ENCODE measurements at regions not wholly inside any gene's neighbourhood (a gene's known extent, or its start where the extent isn't known, plus 50 kb on each side); places are given as distances from the start of the nearest gene placed in this dataset.

GRCh38 chr3:116977441-116977840 lies 267.9 kb downstream of the TUSC7 start:
- H3K27ac ChIP-seq: no peak overlapping the region

DNA sequence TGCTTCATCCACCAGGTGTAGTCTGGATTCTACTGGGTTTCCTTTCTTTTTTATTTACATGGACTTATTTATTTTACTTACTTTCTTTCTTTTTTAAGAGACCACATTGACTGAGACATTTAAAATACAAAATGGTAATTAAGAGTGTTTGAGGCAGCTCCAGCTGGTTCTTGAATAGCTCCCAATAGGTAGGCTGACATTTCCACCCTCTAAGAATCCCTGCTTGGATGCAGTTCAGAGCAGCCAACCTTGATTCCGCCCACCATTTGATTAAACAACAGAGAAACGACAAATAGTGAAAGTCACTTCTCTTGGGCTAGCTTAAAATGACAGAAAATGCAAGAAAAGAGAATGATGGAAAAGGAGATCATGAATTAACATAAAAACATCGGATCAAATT lies 270.5 kb downstream of the TUSC7 start:
- Histone ChIP-seq H3K4me3 (no peak overlapping the region), H3K27ac (no peak overlapping the region)

More at GRCh38 chr3:116977441-116977840, 267.9 kb downstream of the TUSC7 start:
- no peak overlapping the region for H3K4me3 ChIP-seq

DNA sequence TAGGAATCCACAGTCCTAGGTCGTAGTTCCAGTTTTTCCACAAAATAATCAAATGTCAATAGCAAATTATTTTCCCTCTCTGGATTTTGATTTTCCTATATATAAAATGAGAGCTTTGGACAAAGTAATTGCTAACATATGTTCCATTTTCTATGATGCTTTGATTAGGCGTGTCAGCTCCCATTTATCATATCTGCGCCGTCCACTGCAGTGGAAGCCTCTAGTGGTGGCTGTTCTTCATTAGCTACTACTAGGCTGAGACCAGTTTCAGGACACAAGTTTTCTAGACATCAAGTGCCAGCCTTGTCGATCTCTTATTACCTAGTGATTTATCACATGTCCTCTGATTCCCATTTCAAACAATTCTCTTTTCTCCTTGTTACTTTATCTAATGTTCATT lies 271.5 kb downstream of the TUSC7 start:
- Histone ChIP-seq H3K27ac (no peak overlapping the region), H3K4me3 (no peak overlapping the region)

GRCh38 chr3:116984301-116984700 lies 274.7 kb downstream of the TUSC7 start:
- H3K27ac ChIP-seq: no peak overlapping the region
- no peak overlapping the region for H3K4me3 ChIP-seq

GRCh38 chr3:116994351-116994879 lies 284.8 kb downstream of the TUSC7 start:
- H3K4me3 ChIP-seq: no peak overlapping the region
- no peak overlapping the region for H3K27ac ChIP-seq

DNA sequence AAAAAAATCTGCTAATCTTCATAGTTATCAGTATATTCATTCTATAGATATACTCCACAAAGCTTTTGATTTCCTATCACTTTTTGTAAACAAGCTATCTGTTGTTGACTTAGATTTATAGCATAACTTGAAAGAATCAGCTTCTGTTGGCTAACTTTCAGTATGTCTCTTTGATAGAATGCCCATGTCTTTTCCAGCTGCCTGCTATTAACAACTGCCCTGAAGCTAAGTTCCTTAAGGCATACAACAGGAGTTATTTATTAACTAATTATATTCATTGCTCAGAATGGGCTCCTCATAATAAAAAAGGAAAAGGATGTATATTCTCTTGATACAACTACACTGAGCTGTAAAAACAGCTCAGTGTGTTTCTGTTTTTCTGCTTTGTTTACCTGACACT lies 293.9 kb downstream of the TUSC7 start:
- Histone ChIP-seq H3K27ac (no peak overlapping the region), H3K4me3 (no peak overlapping the region)

DNA sequence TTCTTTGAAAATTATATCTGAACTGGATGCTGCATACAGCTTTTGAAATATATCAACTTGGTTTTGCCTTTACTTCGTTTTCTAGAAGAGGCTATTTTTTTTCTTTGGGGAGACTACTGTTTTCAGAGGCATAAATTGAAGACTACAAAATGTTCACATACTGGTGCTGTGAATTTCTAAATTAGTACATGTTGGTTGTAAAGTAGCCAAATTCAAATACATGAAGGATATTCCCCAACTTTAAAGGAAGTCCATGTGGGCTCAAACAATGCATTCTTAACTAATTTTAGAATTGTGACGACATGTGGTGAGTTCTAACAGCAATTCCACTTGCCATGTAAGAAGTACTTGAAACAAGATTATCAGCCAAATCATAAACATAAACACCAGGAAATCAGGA lies 295.7 kb downstream of the TUSC7 start:
- Histone ChIP-seq H3K27ac (no peak overlapping the region), H3K4me3 (no peak overlapping the region)

DNA sequence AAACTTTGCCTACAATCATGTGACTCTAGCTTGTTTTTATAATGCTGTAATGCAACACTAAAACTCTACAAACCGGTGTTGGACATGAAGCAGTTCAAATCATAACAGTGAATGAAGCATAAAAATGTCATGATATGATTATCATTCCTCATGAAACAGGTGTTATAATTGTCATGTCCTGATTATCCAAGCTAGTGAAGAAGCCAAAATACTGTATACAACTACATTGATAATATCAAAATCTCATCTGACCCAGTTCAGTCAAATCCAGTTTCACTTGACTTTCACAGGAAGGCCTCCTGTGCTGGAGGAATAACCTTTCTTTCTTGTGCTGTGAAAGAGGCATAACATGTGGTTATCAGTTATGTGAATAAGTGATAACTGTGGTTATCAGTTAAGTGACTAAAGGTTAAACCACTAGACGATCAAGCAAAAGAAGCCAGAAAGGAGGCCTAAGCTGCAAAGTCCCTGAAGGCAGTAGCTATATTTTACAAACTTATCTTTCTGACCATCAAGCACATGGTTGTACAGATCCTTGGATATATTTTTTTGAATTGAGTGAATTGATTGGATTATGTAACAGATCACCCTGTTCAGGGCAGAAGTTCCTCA lies 296.4 kb downstream of the TUSC7 start:
- H3K4me3 ChIP-seq: no peak overlapping the region
- H3K27ac ChIP-seq: no peak overlapping the region

DNA sequence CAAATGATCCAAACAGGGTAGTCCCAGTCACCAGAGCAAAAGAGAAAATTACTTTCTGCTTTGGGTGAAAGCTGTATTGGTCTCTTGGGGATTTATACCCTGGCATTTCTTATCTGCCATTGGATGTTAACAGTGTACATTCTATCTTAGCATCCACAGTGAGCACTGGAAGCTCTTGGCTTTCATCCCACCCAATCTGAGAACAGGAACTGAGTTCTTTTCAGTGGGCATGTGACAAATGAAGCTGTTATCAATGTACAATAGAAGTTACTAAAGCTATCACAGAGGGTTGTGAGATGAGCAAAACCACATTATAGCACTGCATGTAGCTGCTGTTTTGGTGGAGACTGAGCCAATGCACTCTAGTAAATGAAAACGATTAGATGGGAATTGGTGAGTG lies 300.7 kb downstream of the TUSC7 start:
- no peak overlapping the region for H3K4me3 ChIP-seq

DNA sequence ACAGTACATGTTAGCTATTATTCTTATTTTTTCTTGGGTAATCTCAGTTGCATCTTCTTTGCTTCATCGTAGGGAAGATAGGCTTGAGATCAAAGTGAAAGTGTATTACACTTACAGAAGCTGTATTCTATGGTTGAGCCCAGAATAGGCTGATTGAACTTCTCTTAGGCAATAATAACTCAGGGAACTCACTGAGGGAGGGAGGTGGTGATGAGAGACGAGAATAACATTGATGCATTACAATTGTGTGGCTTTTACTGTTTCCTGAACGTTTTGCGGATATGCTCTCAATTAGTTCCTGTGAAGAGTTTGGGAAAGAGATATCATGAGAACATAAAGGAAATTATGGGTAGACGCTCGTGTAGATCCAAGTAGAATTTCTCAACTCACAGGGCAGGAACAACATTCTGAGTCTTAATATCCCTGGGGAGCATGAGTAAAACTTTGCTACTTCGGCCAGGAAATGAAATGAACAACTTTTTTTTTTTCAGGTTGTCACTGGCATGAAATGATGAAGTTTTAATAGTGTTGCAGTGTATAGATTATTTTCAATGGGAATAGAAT lies 302.2 kb downstream of the TUSC7 start:
- no peak overlapping the region for H3K27ac ChIP-seq
- no peak overlapping the region for H3K4me3 ChIP-seq

More for the DNA sequence above, 300.7 kb downstream of the TUSC7 start:
- no peak overlapping the region for H3K27ac ChIP-seq

DNA sequence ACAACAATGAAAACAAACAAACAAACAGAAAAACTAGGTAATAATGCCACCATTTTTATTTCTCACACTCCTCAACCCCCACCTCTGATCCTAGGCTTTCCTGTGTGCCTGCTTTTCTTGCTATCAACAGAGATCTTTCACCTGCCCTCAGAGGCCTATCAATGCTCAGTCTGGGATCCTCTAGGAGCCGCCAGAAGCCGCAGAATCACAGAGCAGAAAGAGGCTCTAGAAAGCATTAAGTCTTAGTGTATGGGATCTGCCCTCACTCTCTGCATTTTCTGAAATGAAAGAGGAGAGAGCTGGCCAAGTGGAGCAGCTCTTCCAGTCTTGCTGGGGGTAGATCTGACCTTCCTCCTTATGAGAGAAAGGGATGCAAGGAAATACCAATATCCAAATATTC lies 306.8 kb downstream of the TUSC7 start:
- Histone ChIP-seq H3K4me3 (no peak overlapping the region), H3K27ac (no peak overlapping the region)

GRCh38 chr3:117017135-117017894 lies 307.7 kb downstream of the TUSC7 start:
- no peak overlapping the region for H3K27ac ChIP-seq

DNA sequence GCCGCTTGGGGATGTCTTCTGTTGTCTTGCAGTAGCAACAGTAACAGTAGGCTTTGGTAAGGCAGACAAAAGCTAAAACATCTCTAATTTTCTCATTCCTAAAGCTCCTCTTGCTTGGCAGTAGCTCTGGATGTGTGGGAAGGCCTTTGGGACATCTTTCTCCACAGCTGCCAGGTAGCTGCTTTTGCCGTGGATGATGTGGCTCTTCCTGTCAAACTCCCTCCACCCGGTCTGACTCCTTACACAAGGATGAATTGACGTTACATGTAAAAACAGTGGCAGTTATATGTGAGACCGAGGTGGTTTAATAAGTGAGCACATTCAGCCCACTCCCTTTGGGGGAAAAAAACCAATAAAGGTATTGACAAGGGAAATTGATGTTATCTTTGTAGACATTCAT lies 309.1 kb downstream of the TUSC7 start:
- Histone ChIP-seq H3K27ac (no peak overlapping the region), H3K4me3 (no peak overlapping the region)

More at GRCh38 chr3:117017135-117017894, 307.7 kb downstream of the TUSC7 start:
- H3K4me3 ChIP-seq: no peak overlapping the region

DNA sequence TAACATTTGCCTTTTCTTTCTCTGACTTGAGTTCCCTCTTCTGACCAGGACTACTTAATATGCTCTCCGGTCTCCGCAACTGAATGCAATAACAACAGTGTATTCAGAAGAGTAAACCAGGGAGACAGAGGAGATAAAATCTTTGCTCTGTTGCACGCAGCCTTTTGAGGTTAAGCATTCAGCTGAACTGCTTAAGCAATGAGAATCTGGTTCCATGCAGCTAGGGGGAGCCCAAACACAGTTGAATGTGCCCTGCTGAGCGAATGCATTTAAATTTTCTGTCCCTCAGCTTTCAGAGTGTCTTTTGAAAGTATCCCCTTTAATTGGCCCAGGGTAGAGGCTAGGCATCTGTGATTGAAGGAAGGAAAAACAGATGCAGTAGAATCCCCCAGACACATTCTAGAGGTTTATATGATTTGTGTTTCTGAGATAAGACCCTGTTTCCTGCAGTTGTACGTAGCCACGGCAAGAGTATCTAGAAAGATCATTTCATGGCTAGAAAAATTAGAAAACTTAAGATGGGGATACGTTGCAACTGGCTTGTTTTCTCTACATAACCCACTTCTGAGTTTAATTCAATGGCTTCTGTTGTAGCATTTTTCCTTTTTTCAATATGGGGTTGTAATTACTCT lies 309.6 kb downstream of the TUSC7 start:
- no peak overlapping the region for H3K4me3 ChIP-seq
- H3K27ac ChIP-seq: no peak overlapping the region

DNA sequence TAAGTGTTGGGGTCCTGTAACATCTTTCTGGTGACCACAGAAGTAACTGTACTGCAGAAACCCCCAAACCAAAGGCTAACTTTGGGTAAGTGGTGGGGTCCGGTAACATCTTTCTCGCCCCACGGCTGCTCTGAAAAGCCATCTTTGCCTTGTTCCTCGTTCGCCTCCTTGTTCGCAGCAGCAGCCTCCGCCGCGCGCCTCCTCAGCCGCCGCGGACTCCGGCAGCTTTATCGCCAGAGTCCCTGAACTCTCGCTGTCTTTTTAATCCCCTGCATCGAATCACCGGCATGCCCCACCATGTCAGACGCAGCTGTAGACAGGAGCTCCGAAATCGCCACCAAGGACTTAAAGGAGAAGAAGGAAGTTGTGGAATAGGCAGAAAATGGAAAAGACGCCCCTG lies 316.8 kb downstream of the TUSC7 start:
- H3K4me3 ChIP-seq: no peak overlapping the region

GRCh38 chr3:117035745-117036144 lies 326.2 kb downstream of the TUSC7 start:
- Histone ChIP-seq H3K27ac (peak overlapping the region in 3 of 21 experiments; percentile 4 to 36 (median 26)), H3K4me3 (no peak overlapping the region)

More for the DNA sequence above, 316.8 kb downstream of the TUSC7 start:
- H3K27ac ChIP-seq: no peak overlapping the region

GRCh38 chr3:117036259-117036799 lies 326.8 kb downstream of the TUSC7 start:
- Histone ChIP-seq H3K27ac (peak overlapping the region in 2 of 21 experiments; percentile 26 to 36), H3K4me3 (no peak overlapping the region)

DNA sequence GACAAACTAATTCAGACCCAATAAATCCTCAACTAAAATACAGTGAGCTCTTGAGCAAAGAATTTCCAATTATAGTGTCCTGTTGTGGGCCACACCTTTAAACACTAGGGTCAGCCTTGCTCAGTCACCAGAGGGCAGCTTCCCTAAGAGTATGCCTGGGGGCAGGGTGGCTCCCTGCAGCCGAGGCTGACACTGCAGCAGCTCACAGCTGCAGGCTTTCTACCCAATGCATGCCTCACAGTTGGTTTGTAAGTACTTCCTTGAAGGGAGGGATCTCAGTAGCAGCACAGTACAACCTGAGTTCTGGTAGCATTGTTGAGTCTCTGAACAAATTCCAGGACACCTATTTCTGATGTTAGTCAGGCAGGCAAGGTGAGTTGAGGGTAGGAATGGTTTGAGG lies 335.6 kb downstream of the TUSC7 start:
- Histone ChIP-seq H3K27ac (no peak overlapping the region), H3K4me3 (no peak overlapping the region)

GRCh38 chr3:117047951-117048705 lies 338.5 kb downstream of the TUSC7 start:
- no peak overlapping the region for H3K4me3 ChIP-seq
- H3K27ac ChIP-seq: no peak overlapping the region

Data from skin epidermis (tissue), 12 donors.